ENCODE measurements at regions not wholly inside any gene's neighbourhood (a gene's known extent, or its start where the extent isn't known, plus 50 kb on each side); places are given as distances from the start of the nearest gene placed in this dataset.

DNA sequence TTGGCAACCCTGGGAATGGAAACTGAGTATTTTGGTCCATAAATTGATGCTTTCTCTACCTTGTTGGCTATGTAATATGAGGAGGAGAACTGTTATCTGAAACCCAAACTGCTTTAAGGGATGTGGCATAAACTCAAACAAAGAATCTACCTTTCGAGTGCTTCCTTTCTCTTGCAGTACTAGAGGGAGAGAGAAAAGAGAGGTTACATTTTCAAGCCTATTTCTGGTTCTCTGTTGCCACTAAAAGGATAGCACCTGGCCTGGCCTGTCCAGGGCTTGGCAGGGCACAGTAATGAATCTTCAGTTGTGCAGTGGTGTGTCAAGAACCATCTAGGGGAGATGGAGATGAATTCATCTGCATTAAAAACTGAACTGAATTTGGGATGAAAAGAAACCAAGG is 308.6 kb downstream of the PTTG2 start:
- no peak for TF ChIP-seq POLR2A (IDR thresholded peaks at IDR 0.05)
- TF ChIP-seq, protein P1, sequence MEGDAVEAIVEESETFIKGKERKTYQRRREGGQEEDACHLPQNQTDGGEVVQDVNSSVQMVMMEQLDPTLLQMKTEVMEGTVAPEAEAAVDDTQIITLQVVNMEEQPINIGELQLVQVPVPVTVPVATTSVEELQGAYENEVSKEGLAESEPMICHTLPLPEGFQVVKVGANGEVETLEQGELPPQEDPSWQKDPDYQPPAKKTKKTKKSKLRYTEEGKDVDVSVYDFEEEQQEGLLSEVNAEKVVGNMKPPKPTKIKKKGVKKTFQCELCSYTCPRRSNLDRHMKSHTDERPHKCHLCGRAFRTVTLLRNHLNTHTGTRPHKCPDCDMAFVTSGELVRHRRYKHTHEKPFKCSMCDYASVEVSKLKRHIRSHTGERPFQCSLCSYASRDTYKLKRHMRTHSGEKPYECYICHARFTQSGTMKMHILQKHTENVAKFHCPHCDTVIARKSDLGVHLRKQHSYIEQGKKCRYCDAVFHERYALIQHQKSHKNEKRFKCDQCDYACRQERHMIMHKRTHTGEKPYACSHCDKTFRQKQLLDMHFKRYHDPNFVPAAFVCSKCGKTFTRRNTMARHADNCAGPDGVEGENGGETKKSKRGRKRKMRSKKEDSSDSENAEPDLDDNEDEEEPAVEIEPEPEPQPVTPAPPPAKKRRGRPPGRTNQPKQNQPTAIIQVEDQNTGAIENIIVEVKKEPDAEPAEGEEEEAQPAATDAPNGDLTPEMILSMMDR (IDR thresholded peaks at IDR 0.05), result no peak
